HEK293T (cell line): ENCODE measurements at regions not wholly inside any gene's neighbourhood (a gene's known extent, or its start where the extent isn't known, plus 50 kb on each side); places are given as distances from the start of the nearest gene placed in this dataset.

ENCODE experiments used
- CTCF ChIA-PET: fragments of 350-600 bp; formaldehyde crosslinking; extraction: SDS; loops from one replicate; lab custom pipeline; 2021; ENCODE audit warnings: antibody characterized with exemption, inconsistent platforms; lab: Yijun Ruan, JAX
- POLR2A ChIA-PET: fragments of 350-600 bp; formaldehyde crosslinking; extraction: SDS; loops from one replicate; lab custom pipeline; 2020; ENCODE audit warnings: antibody characterized with exemption, inconsistent platforms; lab: Yijun Ruan, JAX
- DNase-seq: peaks from one replicate; pipeline ENCODE4 v3.0.0; 2012; ENCODE audit warnings: mixed read lengths; ENCODE audit errors: extremely low spot score
- ARNT ChIP-seq: fragments of 450-650 bp; IDR thresholded peaks from 2 replicates; pipeline ENCODE4 v1.6.1; 2017; ENCODE audit warnings: mild to moderate bottlenecking
- BHLHE40 ChIP-seq: fragments of 450-650 bp; IDR thresholded peaks from 2 replicates; pipeline ENCODE4 v1.6.1; 2016; ENCODE audit warnings: mild to moderate bottlenecking, moderate library complexity, borderline replicate concordance
- CTBP1 ChIP-seq: fragments of 450-650 bp; IDR thresholded peaks from 2 replicates; pipeline ENCODE4 v1.6.1; 2016; ENCODE audit warnings: borderline replicate concordance
- ELF4 ChIP-seq: fragments of 450-650 bp; IDR thresholded peaks from 2 replicates; pipeline ENCODE4 v1.6.1; 2017; ENCODE audit warnings: antibody characterized with exemption
- FOXA1 ChIP-seq: fragments of 450-650 bp; IDR thresholded peaks from 2 replicates; pipeline ENCODE4 v1.6.1; 2016; ENCODE audit warnings: mild to moderate bottlenecking
- FOXK2 ChIP-seq: fragments of 450-650 bp; IDR thresholded peaks from 2 replicates; pipeline ENCODE4 v1.6.1; 2016; ENCODE audit warnings: mild to moderate bottlenecking
- FOXM1 ChIP-seq: fragments of 450-650 bp; IDR thresholded peaks from 2 replicates; pipeline ENCODE4 v1.6.1; 2017; ENCODE audit warnings: mild to moderate bottlenecking, borderline replicate concordance
- HDGF ChIP-seq: fragments of 450-650 bp; IDR thresholded peaks from 2 replicates; pipeline ENCODE4 v1.6.1; 2017; ENCODE audit warnings: antibody characterized with exemption, borderline replicate concordance
- L3MBTL2 ChIP-seq: fragments of 450-650 bp; conservative IDR thresholded peaks from 2 replicates; pipeline ENCODE4 v1.6.1; 2016; ENCODE audit warnings: mild to moderate bottlenecking
- LEF1 ChIP-seq: fragments of 450-650 bp; IDR thresholded peaks from 2 replicates; pipeline ENCODE4 v1.6.1; 2017; ENCODE audit warnings: mild to moderate bottlenecking, borderline replicate concordance
- NFRKB ChIP-seq: fragments of 450-650 bp; IDR thresholded peaks from 2 replicates; pipeline ENCODE4 v1.6.1; 2016; ENCODE audit warnings: mild to moderate bottlenecking, moderate library complexity
- SP1 ChIP-seq: fragments of 450-650 bp; IDR thresholded peaks from 2 replicates; pipeline ENCODE4 v1.6.1; 2017
- SUZ12 ChIP-seq: fragments of 450-650 bp; IDR thresholded peaks from 2 replicates; pipeline ENCODE4 v1.6.1; 2016; ENCODE audit warnings: mild to moderate bottlenecking
- TARDBP ChIP-seq: fragments of 450-650 bp; IDR thresholded peaks from 2 replicates; pipeline ENCODE4 v1.6.1; 2016
- ZNF384 ChIP-seq: fragments of 450-650 bp; IDR thresholded peaks from 2 replicates; pipeline ENCODE4 v1.6.1; 2016
- TF ChIP-seq, protein P1 (sequence below): fragments of 450-650 bp; IDR thresholded peaks from 2 replicates; pipeline ENCODE4 v1.6.1; 2016

DNA sequence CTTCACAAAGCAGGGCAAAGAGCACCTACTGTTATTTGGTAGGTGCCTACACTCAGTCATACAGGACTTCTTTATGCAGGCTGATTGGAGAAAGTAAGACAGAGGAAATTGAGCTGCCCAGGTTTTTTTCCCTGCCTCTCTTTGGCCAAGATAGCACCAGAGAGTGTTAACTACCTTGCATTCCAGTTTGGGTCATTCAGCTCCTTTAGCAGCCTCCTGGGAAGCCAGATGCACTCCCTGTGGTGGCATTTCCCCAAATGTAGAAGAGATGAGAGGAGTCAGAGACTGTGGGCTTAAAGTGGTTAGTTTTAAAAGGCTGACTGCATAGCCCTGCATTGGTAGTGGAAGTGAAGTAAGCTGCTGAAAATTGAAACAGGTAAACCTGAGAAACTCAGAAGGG, 358.4 kb downstream of the BCKDHB start:
- POLR2A ChIA-PET: no interaction called here
- CTCF ChIA-PET: no interaction called here
- DNase-seq: no peak
- TF ChIP-seq BHLHE40 (no peak), NFRKB (no peak), FOXK2 (no peak), CTBP1 (no peak), HDGF (no peak), FOXA1 (no peak), SP1 (no peak), L3MBTL2 (no peak), TARDBP (no peak), FOXM1 (no peak), ARNT (no peak), LEF1 (no peak), ZNF384 (no peak)
- TF ChIP-seq, protein P1, sequence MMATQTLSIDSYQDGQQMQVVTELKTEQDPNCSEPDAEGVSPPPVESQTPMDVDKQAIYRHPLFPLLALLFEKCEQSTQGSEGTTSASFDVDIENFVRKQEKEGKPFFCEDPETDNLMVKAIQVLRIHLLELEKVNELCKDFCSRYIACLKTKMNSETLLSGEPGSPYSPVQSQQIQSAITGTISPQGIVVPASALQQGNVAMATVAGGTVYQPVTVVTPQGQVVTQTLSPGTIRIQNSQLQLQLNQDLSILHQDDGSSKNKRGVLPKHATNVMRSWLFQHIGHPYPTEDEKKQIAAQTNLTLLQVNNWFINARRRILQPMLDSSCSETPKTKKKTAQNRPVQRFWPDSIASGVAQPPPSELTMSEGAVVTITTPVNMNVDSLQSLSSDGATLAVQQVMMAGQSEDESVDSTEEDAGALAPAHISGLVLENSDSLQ: no peak

DNA sequence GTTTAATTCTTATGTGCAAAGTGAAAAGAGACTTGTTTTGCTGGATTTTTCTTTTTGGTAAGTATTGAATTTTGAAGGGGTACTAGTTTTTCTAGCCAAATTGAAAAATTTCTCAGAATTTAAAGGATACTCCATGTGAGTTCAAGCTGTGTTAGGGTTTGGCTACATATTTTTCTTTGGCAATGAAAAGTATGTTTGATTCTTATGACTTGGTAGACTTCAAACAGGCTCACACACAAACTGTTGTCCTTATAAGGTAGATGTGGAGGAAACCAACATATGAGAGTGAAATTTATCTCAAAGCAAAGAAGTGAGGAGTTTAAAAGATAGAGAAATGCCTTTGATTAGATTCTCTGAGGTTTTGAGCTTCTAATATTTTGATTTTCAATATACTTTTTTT, 356.7 kb downstream of the BCKDHB start:
- ChIA-PET POLR2A (no interaction called here), CTCF (no interaction called here)
- no peak for DNase-seq
- TF ChIP-seq ZNF384 (no peak), L3MBTL2 (no peak)

DNA sequence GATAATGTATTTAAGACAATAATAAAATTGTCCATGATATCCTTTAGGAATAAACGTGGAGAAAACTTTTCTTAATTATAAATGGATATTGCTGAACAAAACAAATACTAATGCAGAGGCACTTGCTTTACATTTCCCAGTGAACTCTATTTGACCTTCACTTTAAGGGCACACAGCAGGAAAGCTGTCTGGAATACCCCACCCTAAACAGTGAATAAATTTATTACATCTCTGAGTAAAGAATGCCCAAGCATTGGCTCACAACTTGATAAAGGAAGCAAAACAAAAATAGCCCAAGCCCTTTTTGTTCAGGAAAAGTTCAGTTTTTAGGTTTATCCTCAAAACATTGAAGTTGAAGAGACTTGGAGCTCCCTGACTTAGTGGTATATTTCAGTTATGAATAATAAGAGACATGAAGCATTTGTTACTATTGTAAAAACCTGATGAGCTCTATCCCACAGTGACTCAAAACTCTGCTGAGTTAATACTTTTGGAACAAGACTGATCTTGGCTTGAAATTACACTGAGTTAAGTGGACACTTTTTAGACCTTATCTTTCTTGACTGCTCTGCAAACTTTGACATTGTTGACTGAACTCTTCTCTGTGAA, 353.9 kb downstream of the BCKDHB start:
- TF ChIP-seq FOXM1: no peak
- no peak for TF ChIP-seq FOXK2
- no peak for TF ChIP-seq HDGF
- TF ChIP-seq BHLHE40: no peak
- TF ChIP-seq SUZ12: no peak
- no peak for TF ChIP-seq TARDBP
- TF ChIP-seq CTBP1: no peak
- TF ChIP-seq LEF1: no peak
- no peak for TF ChIP-seq L3MBTL2
- TF ChIP-seq ARNT: no peak
- no peak for TF ChIP-seq ZNF384
- no peak for TF ChIP-seq NFRKB
- TF ChIP-seq FOXA1: no peak
- TF ChIP-seq, protein P1: no peak
- no peak for TF ChIP-seq ELF4
- no peak for TF ChIP-seq SP1
- CTCF ChIA-PET: no interaction called here
- DNase-seq: no peak
- POLR2A ChIA-PET: no interaction called here

DNA sequence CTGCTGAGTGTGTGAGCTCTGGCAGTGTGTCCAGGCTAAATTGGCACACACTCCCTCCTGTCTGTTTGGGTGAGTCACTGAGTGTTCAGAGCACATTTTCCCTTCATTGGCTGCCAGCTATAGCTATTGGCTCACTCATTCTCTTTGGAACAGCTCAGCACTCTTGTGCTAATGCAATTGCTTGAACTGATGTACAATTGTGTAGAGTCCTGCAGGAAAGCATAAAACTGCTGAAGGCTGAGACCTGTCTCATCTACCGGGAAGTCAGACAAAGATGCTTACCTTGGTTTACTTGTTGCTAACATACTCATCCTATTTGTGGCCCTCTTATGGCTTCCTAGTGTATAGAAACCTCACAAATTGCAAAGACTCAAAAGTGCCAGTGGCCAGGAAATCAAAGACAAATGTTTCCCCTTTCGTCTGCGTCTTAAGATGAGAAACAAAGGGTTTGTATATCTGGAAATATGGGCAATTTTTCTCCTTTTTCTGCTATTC, 351.0 kb downstream of the BCKDHB start:
- ChIA-PET POLR2A (no interaction called here), CTCF (no interaction called here)
- TF ChIP-seq BHLHE40: no peak
- TF ChIP-seq ELF4: no peak
- TF ChIP-seq SUZ12: no peak
- no peak for TF ChIP-seq SP1
- no peak for TF ChIP-seq FOXK2
- no peak for TF ChIP-seq LEF1
- TF ChIP-seq FOXM1: no peak
- TF ChIP-seq L3MBTL2: no peak
- no peak for DNase-seq

DNA sequence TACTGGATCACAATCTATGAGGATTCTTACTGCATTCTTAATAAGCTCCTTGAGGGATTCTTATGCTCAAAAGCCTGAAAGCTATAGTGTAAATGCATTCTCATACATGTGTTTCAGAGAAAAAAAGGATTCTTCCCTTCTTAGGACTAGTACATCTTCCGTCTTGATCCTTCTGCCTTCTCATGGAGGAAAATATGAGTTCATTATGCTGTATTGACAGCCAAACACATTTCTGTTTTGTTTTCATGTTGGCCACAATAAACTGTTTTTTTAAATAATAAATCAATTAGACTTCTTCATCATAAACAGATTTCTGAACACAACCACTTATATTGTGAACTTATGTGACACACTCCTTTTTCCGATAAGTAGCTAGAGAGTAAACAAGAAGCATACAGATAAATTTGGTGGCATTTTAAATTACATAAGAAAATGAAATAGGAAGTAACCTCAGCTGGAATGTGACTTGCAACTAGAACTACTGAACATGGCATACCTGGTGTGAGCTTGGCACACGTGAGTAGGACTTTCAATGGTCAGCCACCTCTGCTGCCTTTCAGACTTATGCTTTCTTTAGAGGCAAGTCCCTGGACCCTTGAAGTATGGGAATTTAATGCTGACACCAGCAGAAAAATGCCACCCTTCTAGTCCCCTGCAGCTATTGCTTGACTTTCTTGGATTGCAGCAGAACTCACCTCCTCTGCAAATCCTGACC, 350.4 kb downstream of the BCKDHB start:
- TF ChIP-seq BHLHE40 (no peak), L3MBTL2 (no peak), SUZ12 (no peak), LEF1 (no peak), NFRKB (no peak), FOXM1 (no peak), TARDBP (no peak), ELF4 (no peak), SP1 (no peak), FOXA1 (no peak), CTBP1 (no peak), HDGF (no peak), ARNT (no peak), FOXK2 (no peak), ZNF384 (no peak)
- TF ChIP-seq, protein P1: no peak
- CTCF ChIA-PET: no interaction called here
- no peak for DNase-seq
- POLR2A ChIA-PET: no interaction called here
